Osteoblast (primary cell): ENCODE measurements at regions not wholly inside any gene's neighbourhood (a gene's known extent, or its start where the extent isn't known, plus 50 kb on each side); places are given as distances from the start of the nearest gene placed in this dataset.

ENCODE experiments used
- DNase-seq: peaks from one replicate; pipeline ENCODE4 v3.0.0; 2011; ENCODE audit warnings: low spot score, mixed read lengths; ENCODE audit not compliant: insufficient read length; ENCODE audit errors: missing footprints
- H2AFZ ChIP-seq: 2 replicates; pipeline ENCODE4 v1.6.0; 2011; ENCODE audit warnings: mild to moderate bottlenecking, low read length
- H3K27ac ChIP-seq: 2 replicates; pipeline ENCODE4 v1.5.1; 2011; ENCODE audit warnings: mild to moderate bottlenecking, low read depth, low read length, moderate library complexity
- H3K27me3 ChIP-seq: 2 replicates; pipeline ENCODE4 v1.6.0; 2012; ENCODE audit warnings: mild to moderate bottlenecking, control low read depth, inconsistent platforms, low read length, moderate library complexity; ENCODE audit not compliant: insufficient read depth
- H3K36me3 ChIP-seq: 2 replicates; pipeline ENCODE4 v1.5.1; 2011; ENCODE audit warnings: mild to moderate bottlenecking, low read length, control low read depth, moderate library complexity; ENCODE audit not compliant: insufficient read depth
- H3K4me1 ChIP-seq: 2 replicates; pipeline ENCODE4 v1.5.1; 2011; ENCODE audit warnings: mild to moderate bottlenecking, low read length, control low read depth, moderate library complexity; ENCODE audit not compliant: insufficient read depth
- H3K4me2 ChIP-seq: 2 replicates; pipeline ENCODE4 v1.6.0; 2011; ENCODE audit warnings: mild to moderate bottlenecking, low read length; ENCODE audit not compliant: insufficient read depth
- H3K4me3 ChIP-seq: fragments of 200-600 bp; sonication (generic); 3 replicates; pipeline ENCODE4 v1.5.1; 2012; ENCODE audit warnings: mild to moderate bottlenecking, low read length, inconsistent platforms; ENCODE audit not compliant: insufficient read depth
- H3K79me2 ChIP-seq: 2 replicates; pipeline ENCODE4 v1.6.0; 2012; ENCODE audit warnings: mild to moderate bottlenecking, low read length, control low read depth, inconsistent platforms; ENCODE audit not compliant: insufficient read depth
- H3K9me3 ChIP-seq: 2 replicates; pipeline ENCODE4 v1.5.1; 2011; ENCODE audit warnings: low read depth, low read length, control low read depth
- H4K20me1 ChIP-seq: 2 replicates; pipeline ENCODE4 v1.6.0; 2012; ENCODE audit warnings: mild to moderate bottlenecking, low read length, control low read depth; ENCODE audit not compliant: insufficient read depth
- CTCF ChIP-seq: IDR thresholded peaks from 2 replicates; pipeline ENCODE4 v1.5.1; 2011; ENCODE audit warnings: mild to moderate bottlenecking, low read depth, low read length, moderate library complexity; ENCODE audit errors: extremely low read depth

GRCh38 chr4:141884070-141884469 lies 247.7 kb downstream of the IL15 start:
- H3K4me2 ChIP-seq, result no peak overlapping the region
- no peaks in the 10 kb centered on the region for H3K4me1 ChIP-seq
- H4K20me1 ChIP-seq, result no peaks in the 10 kb centered on the region
- no peaks in the 10 kb centered on the region for H3K79me2 ChIP-seq
- no peak overlapping the region for H3K27ac ChIP-seq
- no peaks in the 10 kb centered on the region for H3K36me3 ChIP-seq
- H2AFZ ChIP-seq, result no peak overlapping the region
- H3K27me3 ChIP-seq, result no peaks in the 10 kb centered on the region
- no peak overlapping the region for H3K4me3 ChIP-seq
- TF ChIP-seq CTCF, result no peak
- H3K9me3 ChIP-seq, result no peaks in the 10 kb centered on the region
- peak; percentile 2 for DNase-seq

GRCh38 chr4:141885112-141885511 lies 248.7 kb downstream of the IL15 start:
- Histone ChIP-seq H2AFZ (no peak overlapping the region), H3K36me3 (no peaks in the 10 kb centered on the region), H4K20me1 (no peaks in the 10 kb centered on the region), H3K79me2 (no peaks in the 10 kb centered on the region), H3K27me3 (no peaks in the 10 kb centered on the region), H3K27ac (no peak overlapping the region), H3K4me1 (no peaks in the 10 kb centered on the region), H3K4me2 (no peak overlapping the region), H3K9me3 (no peaks in the 10 kb centered on the region), H3K4me3 (no peak overlapping the region)
- no peak for DNase-seq
- no peak for TF ChIP-seq CTCF

- Histone ChIP-seq H3K4me2 (no peak overlapping the region), H3K27ac (no peak overlapping the region), H3K4me3 (no peak overlapping the region), H3K27me3 (no peaks in the 10 kb centered on the region), H2AFZ (peak overlapping the region; percentile 39), H3K9me3 (no peaks in the 10 kb centered on the region), H3K36me3 (no peaks in the 10 kb centered on the region), H3K79me2 (no peaks in the 10 kb centered on the region), H4K20me1 (no peaks in the 10 kb centered on the region), H3K4me1 (no peaks in the 10 kb centered on the region)
- TF ChIP-seq CTCF, result no peak
- DNase-seq, result peak; percentile 13
These were observed 253.9 kb downstream of the IL15 start for GRCh38 chr4:141890279-141890678.

GRCh38 chr4:141891260-141892120 lies 255.1 kb downstream of the IL15 start:
- H3K4me3 ChIP-seq, result no peak overlapping the region
- TF ChIP-seq CTCF, result no peak
- no peaks in the 10 kb centered on the region for H4K20me1 ChIP-seq
- no peaks in the 10 kb centered on the region for H3K9me3 ChIP-seq
- H3K79me2 ChIP-seq, result no peaks in the 10 kb centered on the region
- H3K4me1 ChIP-seq, result no peaks in the 10 kb centered on the region
- no peaks in the 10 kb centered on the region for H3K36me3 ChIP-seq
- H3K4me2 ChIP-seq, result no peak overlapping the region
- H2AFZ ChIP-seq, result peak overlapping the region; percentile 36
- no peaks in the 10 kb centered on the region for H3K27me3 ChIP-seq
- H3K27ac ChIP-seq, result no peak overlapping the region
- DNase-seq, result no peak
